ENCODE measurements at regions not wholly inside any gene's neighbourhood (a gene's known extent, or its start where the extent isn't known, plus 50 kb on each side); places are given as distances from the start of the nearest gene placed in this dataset.

- no peaks in the 10 kb centered on the region for H3K36me3 Mint-ChIP-seq (ENCODE audit: insufficient read depth)
- peaks cover 10% of the 10 kb centered on the region for H3K4me1 Mint-ChIP-seq (ENCODE audit: low read depth)
- no peak overlapping the region for H3K4me3 Mint-ChIP-seq
- no peaks in the 10 kb centered on the region for H3K9me3 Mint-ChIP-seq
- ATAC-seq, result no peak
- DNase-seq, result no peak
- peaks cover 9% of the 10 kb centered on the region for H3K27me3 Mint-ChIP-seq (ENCODE audit: low read depth)
These were observed 134.7 kb upstream of the CCDC54 start for GRCh38 chr3:107242579-107242978.

GRCh38 chr3:107247116-107247515, 130.1 kb upstream of the CCDC54 start:
- peaks cover 2% of the 10 kb centered on the region for H3K27me3 Mint-ChIP-seq (ENCODE audit: low read depth)
- H3K4me1 Mint-ChIP-seq (ENCODE audit: low read depth), result no peaks in the 10 kb centered on the region
- no peaks in the 10 kb centered on the region for H3K9me3 Mint-ChIP-seq
- no peak overlapping the region for H3K4me3 Mint-ChIP-seq
- no peaks in the 10 kb centered on the region for H3K36me3 Mint-ChIP-seq (ENCODE audit: insufficient read depth)
- DNase-seq, result no peak
- no peak for ATAC-seq

GRCh38 chr3:107249132-107249531, 128.1 kb upstream of the CCDC54 start:
- Mint-ChIP-seq H3K27me3 (ENCODE audit: low read depth) (no peaks in the 10 kb centered on the region), H3K4me3 (no peak overlapping the region), H3K4me1 (ENCODE audit: low read depth) (no peaks in the 10 kb centered on the region), H3K36me3 (ENCODE audit: insufficient read depth) (no peaks in the 10 kb centered on the region), H3K9me3 (no peaks in the 10 kb centered on the region)
- DNase-seq, result no peak
- ATAC-seq, result no peak

- DNase-seq (no peak), ATAC-seq (no peak)
- no peaks in the 10 kb centered on the region for H3K4me1 Mint-ChIP-seq (ENCODE audit: low read depth)
- H3K9me3 Mint-ChIP-seq, result no peaks in the 10 kb centered on the region
- no peak overlapping the region for H3K4me3 Mint-ChIP-seq
- no peaks in the 10 kb centered on the region for H3K36me3 Mint-ChIP-seq (ENCODE audit: insufficient read depth)
- H3K27me3 Mint-ChIP-seq (ENCODE audit: low read depth), result peaks cover 6% of the 10 kb centered on the region
These were observed 127.0 kb upstream of the CCDC54 start for GRCh38 chr3:107250221-107250620.

- no peaks in the 10 kb centered on the region for H3K4me1 Mint-ChIP-seq (ENCODE audit: low read depth)
- no peak for ATAC-seq
- no peak for DNase-seq
- no peaks in the 10 kb centered on the region for H3K9me3 Mint-ChIP-seq
- no peak overlapping the region for H3K4me3 Mint-ChIP-seq
- no peaks in the 10 kb centered on the region for H3K36me3 Mint-ChIP-seq (ENCODE audit: insufficient read depth)
- H3K27me3 Mint-ChIP-seq (ENCODE audit: low read depth), result peaks cover 7% of the 10 kb centered on the region
These were observed 125.4 kb upstream of the CCDC54 start for GRCh38 chr3:107251819-107252218.

GRCh38 chr3:107256963-107257362, 120.3 kb upstream of the CCDC54 start:
- no peaks in the 10 kb centered on the region for H3K9me3 Mint-ChIP-seq
- DNase-seq (no peak), ATAC-seq (no peak)
- no peaks in the 10 kb centered on the region for H3K4me1 Mint-ChIP-seq (ENCODE audit: low read depth)
- H3K27me3 Mint-ChIP-seq (ENCODE audit: low read depth), result peaks cover 16% of the 10 kb centered on the region
- no peaks in the 10 kb centered on the region for H3K36me3 Mint-ChIP-seq (ENCODE audit: insufficient read depth)
- H3K4me3 Mint-ChIP-seq, result no peak overlapping the region

GRCh38 chr3:107258300-107258699, 118.9 kb upstream of the CCDC54 start:
- no peaks in the 10 kb centered on the region for H3K9me3 Mint-ChIP-seq
- no peak for ATAC-seq
- H3K36me3 Mint-ChIP-seq (ENCODE audit: insufficient read depth), result no peaks in the 10 kb centered on the region
- no peak for DNase-seq
- no peak overlapping the region for H3K4me3 Mint-ChIP-seq
- peaks cover 2% of the 10 kb centered on the region for H3K4me1 Mint-ChIP-seq (ENCODE audit: low read depth)
- H3K27me3 Mint-ChIP-seq (ENCODE audit: low read depth), result peaks cover 16% of the 10 kb centered on the region

- no peak overlapping the region for H3K4me3 Mint-ChIP-seq
- H3K9me3 Mint-ChIP-seq, result no peaks in the 10 kb centered on the region
- no peak for DNase-seq
- H3K36me3 Mint-ChIP-seq (ENCODE audit: insufficient read depth), result no peaks in the 10 kb centered on the region
- no peak for ATAC-seq
- H3K4me1 Mint-ChIP-seq (ENCODE audit: low read depth), result peaks cover 6% of the 10 kb centered on the region
- peaks cover 11% of the 10 kb centered on the region for H3K27me3 Mint-ChIP-seq (ENCODE audit: low read depth)
These were observed 117.0 kb upstream of the CCDC54 start for GRCh38 chr3:107260207-107260606.

GRCh38 chr3:107263269-107264021, 113.8 kb upstream of the CCDC54 start:
- ATAC-seq, result no peak
- Mint-ChIP-seq H3K27me3 (ENCODE audit: low read depth) (peaks cover 8% of the 10 kb centered on the region), H3K4me1 (ENCODE audit: low read depth) (peaks cover 6% of the 10 kb centered on the region), H3K4me3 (no peak overlapping the region), H3K9me3 (no peaks in the 10 kb centered on the region), H3K36me3 (ENCODE audit: insufficient read depth) (no peaks in the 10 kb centered on the region)
- no peak for DNase-seq

GRCh38 chr3:107264888-107265287, 112.4 kb upstream of the CCDC54 start:
- Mint-ChIP-seq H3K9me3 (no peaks in the 10 kb centered on the region), H3K36me3 (ENCODE audit: insufficient read depth) (no peaks in the 10 kb centered on the region), H3K4me3 (no peak overlapping the region), H3K27me3 (ENCODE audit: low read depth) (peaks cover 2% of the 10 kb centered on the region), H3K4me1 (ENCODE audit: low read depth) (peaks cover 6% of the 10 kb centered on the region)
- no peak for DNase-seq
- no peak for ATAC-seq

- Mint-ChIP-seq H3K9me3 (no peaks in the 10 kb centered on the region), H3K4me3 (no peak overlapping the region), H3K27me3 (ENCODE audit: low read depth) (peaks cover 2% of the 10 kb centered on the region), H3K36me3 (ENCODE audit: insufficient read depth) (no peaks in the 10 kb centered on the region), H3K4me1 (ENCODE audit: low read depth) (peaks cover 6% of the 10 kb centered on the region)
- ATAC-seq (no peak), DNase-seq (no peak)
These were observed 111.7 kb upstream of the CCDC54 start for GRCh38 chr3:107265526-107265925.

- Mint-ChIP-seq H3K9me3 (no peaks in the 10 kb centered on the region), H3K36me3 (ENCODE audit: insufficient read depth) (no peaks in the 10 kb centered on the region), H3K27me3 (ENCODE audit: low read depth) (peaks cover 4% of the 10 kb centered on the region), H3K4me1 (ENCODE audit: low read depth) (peaks cover 3% of the 10 kb centered on the region), H3K4me3 (no peak overlapping the region)
- no peak for ATAC-seq
- DNase-seq, result no peak
These were observed 108.8 kb upstream of the CCDC54 start for GRCh38 chr3:107268469-107268868.

- ATAC-seq (no peak), DNase-seq (no peak)
- no peak overlapping the region for H3K4me3 Mint-ChIP-seq
- peaks cover 4% of the 10 kb centered on the region for H3K27me3 Mint-ChIP-seq (ENCODE audit: low read depth)
- H3K4me1 Mint-ChIP-seq (ENCODE audit: low read depth), result no peaks in the 10 kb centered on the region
- H3K36me3 Mint-ChIP-seq (ENCODE audit: insufficient read depth), result no peaks in the 10 kb centered on the region
- H3K9me3 Mint-ChIP-seq, result no peaks in the 10 kb centered on the region
These were observed 108.1 kb upstream of the CCDC54 start for GRCh38 chr3:107269136-107269535.

- no peaks in the 10 kb centered on the region for H3K36me3 Mint-ChIP-seq (ENCODE audit: insufficient read depth)
- peak in 1 of 2 donors; percentile 41 for ATAC-seq
These were observed 105.4 kb upstream of the CCDC54 start for GRCh38 chr3:107271787-107272387.

GRCh38 chr3:107272471-107272870, 104.8 kb upstream of the CCDC54 start:
- H3K36me3 Mint-ChIP-seq (ENCODE audit: insufficient read depth), result no peaks in the 10 kb centered on the region

More at GRCh38 chr3:107271787-107272387, 105.4 kb upstream of the CCDC54 start:
- H3K4me3 Mint-ChIP-seq, result no peak overlapping the region
- no peak for DNase-seq
- no peaks in the 10 kb centered on the region for H3K9me3 Mint-ChIP-seq
- H3K4me1 Mint-ChIP-seq (ENCODE audit: low read depth), result no peaks in the 10 kb centered on the region
- H3K27me3 Mint-ChIP-seq (ENCODE audit: low read depth), result peaks cover 8% of the 10 kb centered on the region

More at GRCh38 chr3:107272471-107272870, 104.8 kb upstream of the CCDC54 start:
- H3K4me3 Mint-ChIP-seq, result no peak overlapping the region
- ATAC-seq (no peak), DNase-seq (no peak)
- no peaks in the 10 kb centered on the region for H3K4me1 Mint-ChIP-seq (ENCODE audit: low read depth)
- H3K27me3 Mint-ChIP-seq (ENCODE audit: low read depth), result peaks cover 8% of the 10 kb centered on the region
- H3K9me3 Mint-ChIP-seq, result no peaks in the 10 kb centered on the region

All from activated T-cell treated with anti-CD3 and anti-CD28 coated beads, Interleukin-2, amount 50 U/mL, for 4 hours (primary cell).